Bronchial epithelial cell (primary cell): ENCODE measurements at regions not wholly inside any gene's neighbourhood (a gene's known extent, or its start where the extent isn't known, plus 50 kb on each side); places are given as distances from the start of the nearest gene placed in this dataset.
A peak's percentile ranks its signal among the peaks of the same experiment; 100 is the strongest.

Experiments used
- DNase-seq: peaks from one replicate; pipeline ENCODE4 v3.0.0-alpha.2; 2010; ENCODE audit warnings: low read depth
- FAIRE-seq: peaks from 2 replicates; lab custom pipeline; 2011; peaks lifted over from hg19 to GRCh38; lab: Jason Lieb, UNC
- H3K27me3 ChIP-seq: 2 replicates; pipeline ENCODE4 v1.5.1; 2011; ENCODE audit warnings: low read length; ENCODE audit not compliant: control insufficient read depth, insufficient read depth
- H3K36me3 ChIP-seq: 2 replicates; pipeline ENCODE4 v1.5.1; 2011; ENCODE audit warnings: low read length; ENCODE audit not compliant: control insufficient read depth, insufficient read depth
- H3K4me3 ChIP-seq: 2 replicates; pipeline ENCODE4 v1.5.1; 2011; ENCODE audit warnings: mild to moderate bottlenecking, low read depth, low read length, control low read depth
- TF ChIP-seq, protein P1 (sequence below): IDR thresholded peaks from 2 replicates; pipeline ENCODE4 v1.5.1; 2011; ENCODE audit warnings: mild to moderate bottlenecking, moderate library complexity, low read length, control low read depth, inconsistent platforms; ENCODE audit not compliant: insufficient read depth, severe bottlenecking

DNA sequence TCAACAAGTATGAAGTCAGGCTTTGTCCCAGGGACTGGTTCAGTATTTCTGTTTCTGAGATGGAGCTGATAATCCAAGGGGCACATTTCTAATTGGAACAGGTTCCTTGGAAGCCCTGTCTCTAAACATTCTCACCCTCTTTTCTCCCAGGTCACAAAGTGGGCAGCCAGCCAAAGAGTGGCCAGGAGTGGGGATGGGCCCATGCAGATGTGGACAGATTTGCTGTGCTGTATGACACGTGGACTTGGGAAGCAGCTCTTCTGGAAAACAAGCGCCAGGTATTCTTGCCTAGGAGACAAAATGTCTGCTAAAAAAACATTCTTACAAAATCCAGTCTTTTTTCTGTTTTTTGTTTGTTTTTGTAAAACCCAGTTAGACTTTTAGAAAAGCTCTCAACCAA, 140.2 kb downstream of the CD164 start:
- TF ChIP-seq, protein P1, sequence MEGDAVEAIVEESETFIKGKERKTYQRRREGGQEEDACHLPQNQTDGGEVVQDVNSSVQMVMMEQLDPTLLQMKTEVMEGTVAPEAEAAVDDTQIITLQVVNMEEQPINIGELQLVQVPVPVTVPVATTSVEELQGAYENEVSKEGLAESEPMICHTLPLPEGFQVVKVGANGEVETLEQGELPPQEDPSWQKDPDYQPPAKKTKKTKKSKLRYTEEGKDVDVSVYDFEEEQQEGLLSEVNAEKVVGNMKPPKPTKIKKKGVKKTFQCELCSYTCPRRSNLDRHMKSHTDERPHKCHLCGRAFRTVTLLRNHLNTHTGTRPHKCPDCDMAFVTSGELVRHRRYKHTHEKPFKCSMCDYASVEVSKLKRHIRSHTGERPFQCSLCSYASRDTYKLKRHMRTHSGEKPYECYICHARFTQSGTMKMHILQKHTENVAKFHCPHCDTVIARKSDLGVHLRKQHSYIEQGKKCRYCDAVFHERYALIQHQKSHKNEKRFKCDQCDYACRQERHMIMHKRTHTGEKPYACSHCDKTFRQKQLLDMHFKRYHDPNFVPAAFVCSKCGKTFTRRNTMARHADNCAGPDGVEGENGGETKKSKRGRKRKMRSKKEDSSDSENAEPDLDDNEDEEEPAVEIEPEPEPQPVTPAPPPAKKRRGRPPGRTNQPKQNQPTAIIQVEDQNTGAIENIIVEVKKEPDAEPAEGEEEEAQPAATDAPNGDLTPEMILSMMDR = no peak
- Histone ChIP-seq H3K4me3 (no peak overlapping the region), H3K36me3 (no peaks in the 10 kb centered on the region), H3K27me3 (no peaks in the 10 kb centered on the region)
- FAIRE-seq (no peak), DNase-seq (no peak)

DNA sequence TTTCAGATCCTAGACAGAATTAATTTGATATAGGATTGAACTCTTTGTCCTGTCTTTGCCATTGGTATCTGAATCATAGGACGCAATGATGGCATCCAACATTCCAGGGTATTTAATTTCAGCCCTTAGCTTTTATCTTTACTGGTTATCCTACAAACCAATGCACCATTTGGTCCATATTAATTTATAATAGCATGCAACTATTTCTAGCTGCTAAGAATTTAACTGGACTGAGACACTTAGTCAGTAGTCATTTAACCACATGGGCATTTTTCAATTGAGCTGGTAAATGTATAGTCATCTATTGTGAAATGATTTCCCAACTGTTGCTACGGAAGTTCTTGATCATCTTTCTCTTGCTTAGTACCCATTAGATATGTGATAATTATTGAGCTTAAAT, 141.1 kb downstream of the CD164 start:
- TF ChIP-seq, protein P1 = no peak
- FAIRE-seq (no peak), DNase-seq (peak; percentile 89)
- no peaks in the 10 kb centered on the region for H3K27me3 ChIP-seq
- no peak overlapping the region for H3K4me3 ChIP-seq
- no peaks in the 10 kb centered on the region for H3K36me3 ChIP-seq

DNA sequence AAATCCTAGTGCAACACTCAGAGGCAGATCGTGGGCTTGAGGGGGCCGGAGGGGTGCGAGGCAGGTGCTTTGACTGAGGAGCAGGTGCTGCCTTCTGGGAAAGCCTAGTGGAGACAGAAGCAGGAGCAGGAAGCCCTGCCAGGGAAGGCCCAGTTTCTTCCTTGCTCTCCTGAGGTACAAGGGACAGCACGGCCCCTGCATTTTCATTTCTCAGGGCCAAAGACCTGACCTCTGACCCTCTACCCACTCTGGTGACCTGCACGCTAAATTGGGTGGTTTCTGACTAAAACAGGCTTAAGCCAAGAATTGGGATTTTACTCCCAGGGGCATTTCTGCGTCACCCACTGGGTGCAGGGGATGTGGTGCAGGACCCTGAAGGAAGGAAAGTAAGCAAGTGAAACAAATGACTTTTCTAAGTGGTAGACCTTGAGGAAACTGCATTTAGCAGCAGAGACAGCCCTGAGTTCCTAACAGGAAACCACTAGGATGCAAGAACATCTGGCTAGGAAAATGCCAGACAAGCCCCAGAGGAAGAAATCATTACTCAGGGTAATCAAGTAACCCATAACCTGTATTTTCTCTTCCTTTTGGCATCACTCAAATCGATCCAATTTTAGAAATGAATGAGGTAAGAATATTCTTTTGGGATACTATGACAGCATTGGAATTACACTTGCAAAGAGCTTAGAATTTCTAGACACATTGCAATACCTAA, 141.7 kb downstream of the CD164 start:
- TF ChIP-seq, protein P1 = no peak
- FAIRE-seq (no peak), DNase-seq (no peak)
- Histone ChIP-seq H3K36me3 (no peaks in the 10 kb centered on the region), H3K4me3 (no peak overlapping the region), H3K27me3 (no peaks in the 10 kb centered on the region)

DNA sequence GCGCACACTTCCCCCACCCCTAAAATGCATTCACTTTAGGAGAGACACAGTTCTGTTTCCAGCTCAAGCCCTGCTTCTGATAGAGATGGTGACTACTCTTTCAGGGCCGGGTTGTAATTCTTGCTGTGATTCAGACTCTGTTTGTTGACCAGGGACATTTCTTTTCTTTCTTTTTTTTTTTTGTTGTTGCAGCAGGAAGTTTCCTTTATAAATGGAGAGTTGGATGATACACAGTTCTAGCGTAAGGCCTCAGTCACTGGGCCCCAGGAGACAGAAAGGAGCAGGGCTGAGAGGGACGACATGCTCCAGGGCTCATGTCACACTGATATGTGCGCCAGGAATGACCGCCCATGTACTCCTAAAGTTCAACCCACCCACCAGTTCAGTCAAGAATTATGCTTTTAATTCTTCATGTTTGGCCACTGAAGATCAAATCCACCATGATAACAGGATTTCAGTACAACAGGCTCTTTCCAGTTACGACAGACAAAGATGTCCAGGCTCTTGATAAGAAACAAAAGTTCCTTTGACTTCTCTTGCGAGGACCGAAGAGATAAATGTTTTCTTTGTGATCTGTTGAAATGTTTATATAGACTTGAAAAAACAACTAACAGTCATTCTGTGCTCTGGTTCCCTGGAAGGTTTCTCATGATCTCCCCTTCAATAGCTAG, 142.5 kb downstream of the CD164 start:
- DNase-seq = no peak
- H3K4me3 ChIP-seq = no peak overlapping the region
- H3K36me3 ChIP-seq = no peaks in the 10 kb centered on the region
- no peaks in the 10 kb centered on the region for H3K27me3 ChIP-seq
- no peak for FAIRE-seq
- TF ChIP-seq, protein P1 = no peak

DNA sequence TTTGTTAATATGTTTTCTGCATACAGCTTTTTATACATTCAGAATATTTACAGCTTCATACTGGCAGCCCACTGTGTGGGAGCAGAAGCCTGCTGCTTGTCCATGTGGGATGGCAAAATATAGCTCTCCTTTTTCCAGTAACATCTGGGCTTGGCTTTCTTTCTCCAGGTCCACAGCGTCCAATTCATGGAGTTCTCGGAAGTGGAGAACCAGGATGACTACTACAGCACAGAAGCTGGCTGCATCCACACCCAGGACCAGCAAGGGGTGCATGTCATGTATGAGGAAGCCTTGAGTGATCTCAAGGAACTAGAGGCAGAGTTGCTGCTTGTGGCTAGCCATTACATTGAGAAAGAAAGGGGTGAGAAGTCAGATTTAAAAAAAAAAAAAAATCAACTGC, 143.1 kb downstream of the CD164 start:
- FAIRE-seq (no peak), DNase-seq (no peak)
- H3K4me3 ChIP-seq = no peak overlapping the region
- no peaks in the 10 kb centered on the region for H3K36me3 ChIP-seq
- no peaks in the 10 kb centered on the region for H3K27me3 ChIP-seq
- TF ChIP-seq, protein P1 = no peak
